PC-9 (cell line): ENCODE measurements at regions not wholly inside any gene's neighbourhood (a gene's known extent, or its start where the extent isn't known, plus 50 kb on each side); places are given as distances from the start of the nearest gene placed in this dataset.
A peak's percentile ranks its signal among the peaks of the same experiment; 100 is the strongest.

ENCODE experiments used
- BruUV-seq: library from RNA; stranded (reverse); fragments of 400-500 nt; replicated peaks from 2 replicates; lab custom pipeline; 2021; lab: Mats Ljungman, UMichigan
- CTCF ChIA-PET: fragments of 300-600 bp; sonication (Branson Sonifier 250); formaldehyde crosslinking; loops from one replicate; lab custom pipeline; 2022; ENCODE audit warnings: antibody characterized with exemption; lab: Charles Lee
- POLR2A ChIA-PET: fragments of 300-600 bp; sonication (Branson Sonifier 250); formaldehyde crosslinking; loops from one replicate; lab custom pipeline; 2022; ENCODE audit warnings: antibody characterized with exemption; ENCODE audit not compliant: unreplicated experiment; lab: Charles Lee
- DNase-seq, 2 experiments: peaks; one replicate each; pipeline versions ENCODE4 v3.0.0 to v3.0.0-alpha.2; 2015 to 2022; ENCODE audit warnings: mixed read lengths in 1 of 2
- H2AFZ ChIP-seq: fragments of 200-600 bp; sonication (generic); 2 replicates; pipeline ENCODE4 v1.8.1; 2017; ENCODE audit warnings: antibody characterized with exemption
- H3F3A ChIP-seq: fragments of 200-600 bp; sonication (generic); 2 replicates; pipeline ENCODE4 v1.8.1; 2017; ENCODE audit warnings: antibody characterized with exemption, mild to moderate bottlenecking, low read depth; ENCODE audit not compliant: insufficient read depth
- H3K27ac ChIP-seq: fragments of 200-600 bp; sonication (generic); 2 replicates; pipeline ENCODE4 v1.6.1; 2016; ENCODE audit warnings: mixed run types
- H3K27me3 ChIP-seq: fragments of 200-600 bp; sonication (generic); 2 replicates; pipeline ENCODE4 v1.6.1; 2016; ENCODE audit warnings: low read depth, mixed run types; ENCODE audit not compliant: insufficient read depth
- H3K36me3 ChIP-seq: fragments of 200-600 bp; sonication (generic); 2 replicates; pipeline ENCODE4 v1.6.1; 2016; ENCODE audit warnings: low read depth, mixed run types
- H3K4me1 ChIP-seq: fragments of 200-600 bp; sonication (generic); replicated peaks from 2 replicates; pipeline ENCODE4 v1.6.1; 2016; ENCODE audit warnings: mixed run types; ENCODE audit not compliant: insufficient read depth
- H3K4me2 ChIP-seq: fragments of 200-600 bp; sonication (generic); 2 replicates; pipeline ENCODE4 v1.6.1; 2017; ENCODE audit warnings: mixed run types
- H3K4me3 ChIP-seq: fragments of 200-600 bp; sonication (generic); 2 replicates; pipeline ENCODE4 v1.6.1; 2016; ENCODE audit warnings: mixed run types
- H3K79me2 ChIP-seq: fragments of 200-600 bp; sonication (generic); 2 replicates; pipeline ENCODE4 v1.6.1; 2017; ENCODE audit warnings: low read depth, mixed run types
- H3K9me2 ChIP-seq: fragments of 200-600 bp; sonication (generic); 2 replicates; pipeline ENCODE4 v1.8.1; 2017; ENCODE audit warnings: mild to moderate bottlenecking; ENCODE audit not compliant: insufficient read depth
- H3K9me3 ChIP-seq: fragments of 200-600 bp; sonication (generic); 2 replicates; pipeline ENCODE4 v1.8.1; 2016; ENCODE audit warnings: low read depth; ENCODE audit not compliant: insufficient read depth
- H4K20me1 ChIP-seq: fragments of 200-600 bp; sonication (generic); 2 replicates; pipeline ENCODE4 v1.8.1; 2017; ENCODE audit not compliant: insufficient read depth
- CTCF ChIP-seq: fragments of 200-600 bp; sonication (generic); conservative IDR thresholded peaks from 2 replicates; pipeline ENCODE4 v1.6.1; 2017; ENCODE audit warnings: mixed run types, antibody characterized with exemption, mild to moderate bottlenecking, moderate library complexity
- EZH2 ChIP-seq: fragments of 200-600 bp; sonication (generic); IDR thresholded peaks from 2 replicates; pipeline ENCODE4 v1.8.0; 2017; ENCODE audit warnings: antibody characterized with exemption, low read depth
- intact Hi-C: fragments of 100-400 bp; cut with micrococcal nuclease; formaldehyde crosslinking; loops from one replicate; pipeline ENCODE4 v1.10.0; 2022; ENCODE audit not compliant: unreplicated experiment

- no peak overlapping the region for H3K4me3 ChIP-seq
- no peaks in the 10 kb centered on the region for H3K79me2 ChIP-seq
- no peaks in the 10 kb centered on the region for H3F3A ChIP-seq
- no peak overlapping the region for H2AFZ ChIP-seq
- H3K36me3 ChIP-seq = no peaks in the 10 kb centered on the region
- no peak overlapping the region for H3K27ac ChIP-seq
- POLR2A ChIA-PET = no interaction called here
- no TSS peak for BruUV-seq
- no peaks in the 10 kb centered on the region for H3K9me2 ChIP-seq
- H3K4me2 ChIP-seq = no peak overlapping the region
- no peak for DNase-seq
- CTCF ChIA-PET = no interaction called here
- no peaks in the 10 kb centered on the region for H3K27me3 ChIP-seq
- no peak for TF ChIP-seq CTCF
- TF ChIP-seq EZH2 = no peak
- intact Hi-C loops = no loop called here
- H3K4me1 ChIP-seq = no peaks in the 10 kb centered on the region
- H3K9me3 ChIP-seq = no peaks in the 10 kb centered on the region
- no peaks in the 10 kb centered on the region for H4K20me1 ChIP-seq
Observed at GRCh38 chrX:95797344-95797743, 887.3 kb upstream of the DIAPH2 start.

GRCh38 chrX:95823796-95824195, 860.8 kb upstream of the DIAPH2 start:
- TF ChIP-seq CTCF = peak; percentile 38; the same call in 1 of the 2 replicates
- no peak for TF ChIP-seq EZH2
- no peaks in the 10 kb centered on the region for H4K20me1 ChIP-seq
- no TSS peak for BruUV-seq

GRCh38 chrX:95835223-95835622, 849.4 kb upstream of the DIAPH2 start:
- H3K9me2 ChIP-seq = no peaks in the 10 kb centered on the region
- H4K20me1 ChIP-seq = no peaks in the 10 kb centered on the region
- H3K4me3 ChIP-seq = no peak overlapping the region
- no peaks in the 10 kb centered on the region for H3K36me3 ChIP-seq
- no peak overlapping the region for H3K4me2 ChIP-seq
- H2AFZ ChIP-seq = no peak overlapping the region
- TF ChIP-seq EZH2 (no peak), CTCF (no peak)
- BruUV-seq = no TSS peak
- H3K27ac ChIP-seq = no peak overlapping the region
- H3F3A ChIP-seq = no peaks in the 10 kb centered on the region
- H3K27me3 ChIP-seq = no peaks in the 10 kb centered on the region
- ChIA-PET POLR2A (no interaction called here), CTCF (no interaction called here)
- H3K79me2 ChIP-seq = no peaks in the 10 kb centered on the region
- intact Hi-C loops = no loop called here
- H3K9me3 ChIP-seq = no peaks in the 10 kb centered on the region
- H3K4me1 ChIP-seq = no peaks in the 10 kb centered on the region
- no peak for DNase-seq

More at GRCh38 chrX:95823796-95824195, 860.8 kb upstream of the DIAPH2 start:
- intact Hi-C loops = no loop called here
- H3K27ac ChIP-seq = no peak overlapping the region
- no peaks in the 10 kb centered on the region for H3K9me2 ChIP-seq
- H3K4me2 ChIP-seq = no peak overlapping the region
- H3K79me2 ChIP-seq = no peaks in the 10 kb centered on the region
- ChIA-PET POLR2A (no interaction called here), CTCF (no interaction called here)
- H3F3A ChIP-seq = no peaks in the 10 kb centered on the region
- H3K4me1 ChIP-seq = no peaks in the 10 kb centered on the region
- no peaks in the 10 kb centered on the region for H3K9me3 ChIP-seq
- no peak for DNase-seq
- no peaks in the 10 kb centered on the region for H3K36me3 ChIP-seq
- no peaks in the 10 kb centered on the region for H3K27me3 ChIP-seq
- H2AFZ ChIP-seq = no peak overlapping the region
- H3K4me3 ChIP-seq = no peak overlapping the region
